ENCODE measurements at regions not wholly inside any gene's neighbourhood (a gene's known extent, or its start where the extent isn't known, plus 50 kb on each side); places are given as distances from the start of the nearest gene placed in this dataset.

DNA sequence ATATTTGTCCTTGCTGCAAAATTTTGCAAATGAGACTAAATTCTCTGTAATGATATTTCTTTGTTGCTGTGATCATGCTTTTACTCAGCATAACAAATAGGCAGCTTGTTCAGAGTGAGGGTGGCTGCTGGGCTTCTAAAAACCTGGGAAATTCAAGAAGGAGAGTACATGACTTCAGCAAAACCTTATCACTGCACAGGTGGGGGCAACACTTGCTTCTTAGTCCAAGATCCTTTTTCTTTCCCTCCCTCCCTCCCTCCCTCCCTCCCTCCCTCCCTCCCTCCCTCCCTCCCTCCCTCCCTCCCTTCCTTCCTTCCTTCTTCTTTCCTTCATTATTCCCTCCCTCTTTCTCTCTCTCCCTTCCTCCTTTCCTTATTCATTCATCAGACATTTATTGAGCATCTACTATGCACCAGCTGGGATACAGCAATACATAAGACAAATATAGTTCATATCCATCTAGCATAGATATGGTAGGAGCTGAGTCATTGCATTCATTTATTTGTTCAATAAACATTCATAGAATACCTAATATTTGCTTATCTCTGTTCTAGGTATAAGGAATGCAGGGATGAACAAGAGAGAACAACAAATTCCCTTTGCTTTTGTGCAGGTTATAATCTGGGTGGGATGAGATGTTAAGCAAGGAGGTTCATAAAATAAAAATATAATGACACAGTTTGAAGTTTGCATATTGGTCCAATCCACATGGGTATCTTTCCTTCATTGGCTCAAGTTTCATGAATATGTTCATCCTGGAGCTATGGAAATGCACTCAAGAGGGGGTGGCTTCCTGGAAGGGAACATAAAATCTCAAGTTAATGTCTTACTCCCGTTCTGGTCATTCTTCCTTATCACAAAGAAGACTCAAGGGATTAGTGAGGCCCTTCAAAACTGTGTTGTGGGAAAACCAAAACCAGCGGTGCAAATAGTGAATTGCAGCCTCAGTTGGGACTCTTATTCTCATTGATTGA lies 210.7 kb downstream of the PDCD6IP start:
- TF ChIP-seq, protein P1, sequence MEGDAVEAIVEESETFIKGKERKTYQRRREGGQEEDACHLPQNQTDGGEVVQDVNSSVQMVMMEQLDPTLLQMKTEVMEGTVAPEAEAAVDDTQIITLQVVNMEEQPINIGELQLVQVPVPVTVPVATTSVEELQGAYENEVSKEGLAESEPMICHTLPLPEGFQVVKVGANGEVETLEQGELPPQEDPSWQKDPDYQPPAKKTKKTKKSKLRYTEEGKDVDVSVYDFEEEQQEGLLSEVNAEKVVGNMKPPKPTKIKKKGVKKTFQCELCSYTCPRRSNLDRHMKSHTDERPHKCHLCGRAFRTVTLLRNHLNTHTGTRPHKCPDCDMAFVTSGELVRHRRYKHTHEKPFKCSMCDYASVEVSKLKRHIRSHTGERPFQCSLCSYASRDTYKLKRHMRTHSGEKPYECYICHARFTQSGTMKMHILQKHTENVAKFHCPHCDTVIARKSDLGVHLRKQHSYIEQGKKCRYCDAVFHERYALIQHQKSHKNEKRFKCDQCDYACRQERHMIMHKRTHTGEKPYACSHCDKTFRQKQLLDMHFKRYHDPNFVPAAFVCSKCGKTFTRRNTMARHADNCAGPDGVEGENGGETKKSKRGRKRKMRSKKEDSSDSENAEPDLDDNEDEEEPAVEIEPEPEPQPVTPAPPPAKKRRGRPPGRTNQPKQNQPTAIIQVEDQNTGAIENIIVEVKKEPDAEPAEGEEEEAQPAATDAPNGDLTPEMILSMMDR (IDR thresholded peaks at IDR 0.05; ENCODE audit: low read depth, low read length, missing control alignments), result no peak
- no peak overlapping the region for H3K4me3 ChIP-seq (ENCODE audit: low read depth, low read length)
- no peak for DNase-seq (ENCODE audit: low read depth)

GRCh38 chr3:34011171-34012101 lies 213.0 kb downstream of the PDCD6IP start:
- no peak for DNase-seq (ENCODE audit: low read depth)
- H3K4me3 ChIP-seq (ENCODE audit: low read depth, low read length), result no peak overlapping the region
- TF ChIP-seq, protein P1 (IDR thresholded peaks at IDR 0.05; ENCODE audit: low read depth, low read length, missing control alignments), result no peak

DNA sequence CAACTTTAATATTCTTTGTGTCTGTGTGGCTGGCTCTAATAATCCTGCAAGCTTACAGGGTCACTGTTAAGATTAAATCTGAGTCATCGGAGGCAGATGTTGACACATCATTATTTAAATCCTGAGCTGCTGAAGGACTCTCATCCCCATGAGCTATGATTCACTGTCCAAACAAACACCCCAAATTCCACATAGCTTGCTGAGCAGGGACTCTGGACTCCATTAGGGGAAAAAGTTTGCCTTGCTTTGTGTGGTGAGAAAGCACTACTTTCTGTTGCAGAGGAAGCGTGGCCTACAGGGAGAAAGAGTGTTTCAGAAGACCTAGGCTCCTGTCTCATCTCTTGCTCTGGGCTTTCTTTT lies 213.7 kb downstream of the PDCD6IP start:
- H3K4me3 ChIP-seq (ENCODE audit: low read depth, low read length), result no peak overlapping the region
- no peak for DNase-seq (ENCODE audit: low read depth)
- TF ChIP-seq, protein P1 (IDR thresholded peaks at IDR 0.05; ENCODE audit: low read depth, low read length, missing control alignments), result no peak

DNA sequence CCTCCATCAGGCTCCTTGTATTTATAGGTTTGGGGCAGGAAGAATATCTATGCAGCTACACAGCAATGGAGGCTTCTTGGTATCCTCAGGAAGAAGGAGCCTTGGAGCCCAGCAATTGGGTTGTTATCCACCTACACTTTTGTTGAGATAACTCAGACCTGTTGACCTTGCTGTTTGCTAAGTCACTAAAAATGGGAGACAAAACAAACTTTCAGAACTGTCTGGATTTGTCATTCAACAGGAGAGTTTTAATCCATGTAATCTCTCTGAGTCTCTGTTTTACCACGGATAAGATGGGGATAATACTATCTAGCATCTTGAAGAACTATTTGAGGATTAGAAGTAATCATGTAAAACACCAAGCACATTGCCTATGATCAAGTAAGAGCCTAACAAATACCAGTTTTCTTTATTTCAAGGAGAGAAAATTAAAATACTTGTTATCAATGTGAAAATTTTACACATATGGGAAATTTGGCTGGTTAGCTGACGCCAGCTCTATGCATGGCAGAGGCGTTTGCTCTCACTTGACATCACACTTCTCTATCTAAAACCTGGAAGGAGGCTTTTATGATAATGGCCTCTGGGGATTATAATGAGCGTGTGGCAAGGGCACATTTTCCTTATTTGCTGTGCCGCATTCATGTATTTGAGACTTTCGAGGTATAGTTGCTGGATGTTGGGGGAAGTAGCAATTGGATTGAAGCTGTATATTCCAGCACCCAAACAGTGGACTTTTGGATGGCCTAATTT lies 215.6 kb downstream of the PDCD6IP start:
- DNase-seq (ENCODE audit: low read depth), result no peak
- no peak overlapping the region for H3K4me3 ChIP-seq (ENCODE audit: low read depth, low read length)
- TF ChIP-seq, protein P1 (IDR thresholded peaks at IDR 0.05; ENCODE audit: low read depth, low read length, missing control alignments), result no peak

- TF ChIP-seq, protein P1 (IDR thresholded peaks at IDR 0.05; ENCODE audit: low read depth, low read length, missing control alignments), result peak; percentile 54
- DNase-seq (ENCODE audit: low read depth), result no peak
- H3K4me3 ChIP-seq (ENCODE audit: low read depth, low read length), result no peak overlapping the region
Measured at GRCh38 chr3:34015204-34016142, 217.0 kb downstream of the PDCD6IP start.

Measured in GM12864 (cell line).